Pancreas (tissue), 10 donors: ENCODE measurements at regions not wholly inside any gene's neighbourhood (a gene's known extent, or its start where the extent isn't known, plus 50 kb on each side); places are given as distances from the start of the nearest gene placed in this dataset.

ENCODE experiments used
- ATAC-seq, 4 donors: fragments of 200-7000 bp; cut with Tn5 transposase; one replicate each; pipeline versions ENCODE4 v1.8.0 to v1.9.1; 2020; ENCODE audit warnings: mild to moderate bottlenecking in 4 of 4, moderate library complexity in 4 of 4
- DNase-seq, 6 donors: peaks; one replicate each; pipeline ENCODE4 v3.0.0-alpha.2; 2020
- FAIRE-seq: peaks from 2 replicates; lab custom pipeline; 2012; peaks lifted over from hg19 to GRCh38; lab: Jason Lieb, UNC
- H3K27ac ChIP-seq, 4 donors: fragments of 200-600 bp; sonication (generic); 1 replicate in 3 of 4; 2 replicates in 1 of 4; pipeline versions ENCODE4 v1.5.0 to v1.8.0; 2020
- H3K27me3 ChIP-seq, 4 donors: fragments of 200-600 bp; one replicate each; pipeline ENCODE4 v1.8.0; 2021
- H3K36me3 ChIP-seq, 3 donors: fragments of 200-600 bp; sonication (generic) in 1 of 3; one replicate each; pipeline versions ENCODE4 v1.5.0 to v1.8.0; 2020 to 2021
- H3K4me1 ChIP-seq, 3 donors: fragments of 200-600 bp; one replicate each; pipeline ENCODE4 v1.8.0; 2021
- H3K4me3 ChIP-seq, 4 donors: fragments of 200-600 bp; sonication (generic) in 2 of 4; one replicate each; pipeline versions ENCODE4 v1.5.0 to v1.8.0; 2020 to 2021
- H3K9me3 ChIP-seq, 4 donors: fragments of 200-600 bp; one replicate each; pipeline ENCODE4 v1.8.0; 2021
- CTCF ChIP-seq, 4 donors: fragments of 200-600 bp; sonication (generic) in 3 of 4; IDR thresholded peaks; one replicate each; pipeline versions ENCODE4 v1.5.0 to v1.8.0; 2021; ENCODE audit warnings: antibody characterized with exemption in 4 of 4
- WGBS, 2 donors: extraction: QIAGEN DNeasy Blood & Tissue Kit; methylation state at CpG; one replicate each; pipeline ENCODE4 v1.1.7; 2013; 5-methylcytosine and 5-hydroxymethylcytosine counted together
- intact Hi-C, 3 donors: fragments of 100-400 bp; cut with DNase I; formaldehyde crosslinking; loops; one replicate each; pipeline versions ENCODE4 v1.11.1 to v1.14.2; 2022
- donor health status: healthy with polysubstance abuse.
- donor health status: DM: no; HTN: no; CAD: no; lungs with moderate emphysema.
- donor health status: DM: no; HTN: no; CAD: no.
- donor health status: control.
- donor health status: control.
- donor health status: Bipolar disorder and iron deficiency.
- donor health status: DM: yes; HTN: yes; CAD: no.
- donor health status: DM: no; HTN: no; CAD: no.
- donor health status: DM: no; HTN: no; CAD: no.
- donor health status: DM: yes; HTN: yes; CAD: no.

DNA sequence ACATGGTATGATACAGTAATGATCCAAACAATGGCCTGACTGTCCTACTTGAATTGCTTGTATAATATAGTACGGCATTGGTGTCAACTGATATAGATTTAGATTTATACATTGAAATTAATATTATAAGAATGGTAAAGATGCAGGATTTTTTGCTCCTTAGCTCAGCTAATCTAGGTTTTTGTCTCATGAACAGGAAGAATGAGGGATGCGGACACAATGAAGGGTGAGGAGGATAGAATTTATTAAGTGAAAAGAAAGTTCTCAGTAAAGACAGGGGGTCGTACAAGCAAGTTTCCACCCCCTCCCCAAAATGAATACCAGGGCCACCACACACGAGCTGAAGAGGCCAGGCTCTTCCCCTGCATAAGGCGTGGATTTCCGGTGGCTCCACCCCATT lies 96.1 kb downstream of the KCNA5 start:
- TF ChIP-seq CTCF (IDR thresholded peaks at IDR 0.05) = no peak
- H3K36me3 ChIP-seq = no peaks in the 10 kb centered on the region
- no peak for FAIRE-seq
- no peak overlapping the region for H3K4me3 ChIP-seq
- WGBS, 2 donors = 71 to 84% methylated on average over 6 of the region's 6 CpGs
- no peak for DNase-seq
- intact Hi-C loops = no loop called here
- H3K4me1 ChIP-seq = no peaks in the 10 kb centered on the region
- ATAC-seq = no peak
- H3K9me3 ChIP-seq = no peaks in the 10 kb centered on the region
- no peaks in the 10 kb centered on the region for H3K27me3 ChIP-seq
- no peak overlapping the region for H3K27ac ChIP-seq

DNA sequence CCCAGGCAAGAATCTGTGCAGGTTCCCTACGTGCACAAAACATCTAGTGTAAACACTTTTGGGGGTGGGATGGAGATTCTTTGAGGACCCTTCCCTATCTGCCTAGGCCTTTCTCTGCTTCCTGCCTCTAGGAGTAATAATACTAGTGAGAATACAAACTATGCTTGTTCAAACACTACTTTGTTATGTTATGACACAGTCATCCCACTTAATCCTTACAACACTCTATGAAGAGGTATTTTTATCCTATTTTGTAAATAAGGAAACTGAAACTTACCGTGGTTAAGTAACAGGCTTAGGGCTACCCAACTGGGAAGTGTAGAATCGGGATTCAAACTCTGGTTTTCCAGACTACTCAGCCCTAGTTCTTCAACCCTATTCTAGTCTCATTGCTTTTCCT lies 96.5 kb downstream of the KCNA5 start:
- no peak for FAIRE-seq
- no peak for DNase-seq
- H3K27ac ChIP-seq = no peak overlapping the region
- no peaks in the 10 kb centered on the region for H3K27me3 ChIP-seq
- H3K4me1 ChIP-seq = no peaks in the 10 kb centered on the region
- no peak for ATAC-seq
- H3K4me3 ChIP-seq = no peak overlapping the region
- H3K36me3 ChIP-seq = no peaks in the 10 kb centered on the region
- H3K9me3 ChIP-seq = no peaks in the 10 kb centered on the region
- 69 to 70% methylated on average over 3 of the region's 3 CpGs for WGBS, 2 donors
- TF ChIP-seq CTCF (IDR thresholded peaks at IDR 0.05) = no peak
- intact Hi-C loops = no loop called here

- Histone ChIP-seq H3K27me3 (peaks cover 0 to 7% (median 0%) of the 10 kb centered on the region in 4 donors), H3K4me1 (no peaks in the 10 kb centered on the region), H3K4me3 (no peak overlapping the region), H3K9me3 (no peaks in the 10 kb centered on the region), H3K27ac (no peak overlapping the region), H3K36me3 (no peaks in the 10 kb centered on the region)
- intact Hi-C loops = no loop called here
- DNase-seq (no peak), FAIRE-seq (no peak), ATAC-seq (no peak)
- 63 to 77% methylated on average over 1 of the region's 1 CpG for whole genome bisulfite sequencing, 2 donors
- TF ChIP-seq CTCF (IDR thresholded peaks at IDR 0.05) = no peak
These were observed 105.2 kb downstream of the KCNA5 start for GRCh38 chr12:5148880-5149279.

GRCh38 chr12:5154091-5154490 lies 110.4 kb downstream of the KCNA5 start:
- Histone ChIP-seq H3K4me3 (no peak overlapping the region), H3K36me3 (no peaks in the 10 kb centered on the region), H3K9me3 (no peaks in the 10 kb centered on the region), H3K4me1 (no peaks in the 10 kb centered on the region), H3K27ac (no peak overlapping the region), H3K27me3 (peaks cover 0 to 8% (median 0%) of the 10 kb centered on the region in 4 donors)
- TF ChIP-seq CTCF (IDR thresholded peaks at IDR 0.05) = no peak
- WGBS, 2 donors = 50 to 58% methylated on average over 5 of the region's 5 CpGs
- FAIRE-seq (no peak), DNase-seq (no peak), ATAC-seq (no peak)
- intact Hi-C loops = no loop called here

DNA sequence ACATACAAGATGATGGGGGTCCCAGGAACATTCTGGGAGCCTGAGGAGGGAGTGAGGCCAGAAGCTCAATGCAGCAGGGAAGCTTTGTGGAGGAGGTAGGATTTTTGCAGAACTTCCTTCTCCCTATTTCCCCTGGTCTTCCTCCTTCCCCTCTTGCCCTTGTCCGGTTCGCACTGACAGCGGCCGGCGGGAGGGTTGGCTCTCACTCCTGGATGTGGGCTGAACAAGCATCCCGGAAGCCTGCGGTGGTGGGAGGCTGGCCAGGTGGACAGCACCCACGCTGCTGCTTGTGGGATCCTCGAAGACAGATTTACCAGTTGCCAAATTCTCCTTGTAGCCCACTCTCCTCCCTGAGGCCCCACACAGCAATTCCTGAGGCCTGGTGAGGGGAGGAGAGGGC lies 112.2 kb downstream of the KCNA5 start:
- intact Hi-C loops = no loop called here
- peaks cover 0 to 8% (median 0%) of the 10 kb centered on the region in 4 donors for H3K27me3 ChIP-seq
- WGBS, 2 donors = 68 to 78% methylated on average over 9 of the region's 9 CpGs
- no peak overlapping the region for H3K27ac ChIP-seq
- no peaks in the 10 kb centered on the region for H3K36me3 ChIP-seq
- no peak for TF ChIP-seq CTCF (IDR thresholded peaks at IDR 0.05)
- DNase-seq (no peak), FAIRE-seq (no peak), ATAC-seq (no peak)
- H3K4me1 ChIP-seq = no peaks in the 10 kb centered on the region
- H3K4me3 ChIP-seq = no peak overlapping the region
- no peaks in the 10 kb centered on the region for H3K9me3 ChIP-seq
